Fibroblast of lung (primary cell): ENCODE measurements at regions not wholly inside any gene's neighbourhood (a gene's known extent, or its start where the extent isn't known, plus 50 kb on each side); places are given as distances from the start of the nearest gene placed in this dataset.

Experiments
- EZH2 ChIP-seq: IDR thresholded peaks from 2 replicates; pipeline ENCODE4 v1.5.1; 2012; ENCODE audit warnings: low read length, control low read depth, mild to moderate bottlenecking; ENCODE audit errors: missing control alignments
- TF ChIP-seq, protein P1 (sequence below), 2 donors: IDR thresholded peaks in 1 of 2; conservative IDR thresholded peaks in 1 of 2; 1 replicate in 1 of 2; 2 replicates in 1 of 2; pipeline ENCODE4 v1.5.1; 2011 to 2012; ENCODE audit warnings: low read length in 2 of 2, control low read depth in 1 of 2, inconsistent platforms in 1 of 2, low read depth in 1 of 2, mild to moderate bottlenecking in 1 of 2

DNA sequence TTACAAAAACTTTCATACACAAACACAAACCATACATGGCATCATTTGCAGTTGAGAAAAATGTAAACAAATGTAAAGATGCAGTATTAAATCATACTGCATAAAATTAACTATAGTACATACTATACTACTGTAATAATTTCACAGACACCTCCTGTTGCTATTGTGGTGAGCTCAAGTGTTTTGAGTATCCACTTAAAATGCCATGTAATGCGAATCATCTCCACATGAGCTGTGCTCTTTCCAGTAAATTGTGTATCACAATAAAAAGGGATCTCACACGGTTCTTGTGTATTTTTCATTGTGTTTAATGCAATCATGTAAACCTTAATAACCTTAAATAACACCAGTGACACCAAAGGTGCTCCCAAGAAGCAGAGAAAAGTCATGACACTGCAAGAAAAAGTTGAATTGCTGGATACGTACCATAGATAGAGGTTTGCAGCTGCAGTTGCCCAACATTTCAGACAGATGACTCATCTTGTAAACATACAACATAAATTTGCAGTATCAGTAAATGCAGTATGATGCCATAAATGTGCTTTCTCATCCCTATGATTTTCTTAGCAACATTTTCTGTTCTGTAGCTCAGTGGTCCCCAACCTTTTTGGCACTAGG is 166.6 kb downstream of the RAP2A start:
- TF ChIP-seq, protein P1, sequence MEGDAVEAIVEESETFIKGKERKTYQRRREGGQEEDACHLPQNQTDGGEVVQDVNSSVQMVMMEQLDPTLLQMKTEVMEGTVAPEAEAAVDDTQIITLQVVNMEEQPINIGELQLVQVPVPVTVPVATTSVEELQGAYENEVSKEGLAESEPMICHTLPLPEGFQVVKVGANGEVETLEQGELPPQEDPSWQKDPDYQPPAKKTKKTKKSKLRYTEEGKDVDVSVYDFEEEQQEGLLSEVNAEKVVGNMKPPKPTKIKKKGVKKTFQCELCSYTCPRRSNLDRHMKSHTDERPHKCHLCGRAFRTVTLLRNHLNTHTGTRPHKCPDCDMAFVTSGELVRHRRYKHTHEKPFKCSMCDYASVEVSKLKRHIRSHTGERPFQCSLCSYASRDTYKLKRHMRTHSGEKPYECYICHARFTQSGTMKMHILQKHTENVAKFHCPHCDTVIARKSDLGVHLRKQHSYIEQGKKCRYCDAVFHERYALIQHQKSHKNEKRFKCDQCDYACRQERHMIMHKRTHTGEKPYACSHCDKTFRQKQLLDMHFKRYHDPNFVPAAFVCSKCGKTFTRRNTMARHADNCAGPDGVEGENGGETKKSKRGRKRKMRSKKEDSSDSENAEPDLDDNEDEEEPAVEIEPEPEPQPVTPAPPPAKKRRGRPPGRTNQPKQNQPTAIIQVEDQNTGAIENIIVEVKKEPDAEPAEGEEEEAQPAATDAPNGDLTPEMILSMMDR (conservative IDR thresholded peaks at IDR 0.05 in 1 of 2, IDR thresholded peaks at IDR 0.05 in 1 of 2; ENCODE audit: low read depth in 1 of 2, low read length in 2 of 2), result no peak
- TF ChIP-seq EZH2, result no peak
